ENCODE measurements at regions not wholly inside any gene's neighbourhood (a gene's known extent, or its start where the extent isn't known, plus 50 kb on each side); places are given as distances from the start of the nearest gene placed in this dataset.

DNA sequence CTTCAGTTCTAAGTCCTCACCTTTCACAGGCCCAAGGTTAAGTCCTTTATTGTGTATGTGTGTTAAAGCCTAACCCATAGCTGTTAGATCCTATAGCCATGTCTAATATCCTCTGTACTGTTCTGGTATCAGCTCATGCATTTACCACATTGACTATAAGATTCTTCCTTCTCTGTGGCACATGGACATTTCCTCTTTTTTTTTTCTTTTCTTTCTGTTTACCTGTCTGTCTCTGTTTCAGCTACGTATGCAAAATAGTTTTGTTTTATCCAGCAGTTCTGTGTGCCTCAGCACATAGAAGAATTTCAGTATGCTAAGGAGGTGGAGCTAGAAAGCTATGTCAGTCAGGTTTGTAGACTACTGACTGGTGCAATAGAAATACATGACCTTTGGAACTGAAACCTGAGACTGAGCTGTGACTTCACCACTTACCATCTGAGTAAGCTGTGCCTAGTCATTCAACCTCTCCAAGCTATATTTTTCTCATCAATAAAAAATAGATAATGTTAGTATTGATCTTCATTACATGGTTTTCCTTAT lies 155.6 kb upstream of the VLDLR start:
- TF ChIP-seq EZH2 (IDR thresholded peaks at IDR 0.05; ENCODE audit: low read depth, unreplicated experiment): no peak
- TF ChIP-seq, protein P1, sequence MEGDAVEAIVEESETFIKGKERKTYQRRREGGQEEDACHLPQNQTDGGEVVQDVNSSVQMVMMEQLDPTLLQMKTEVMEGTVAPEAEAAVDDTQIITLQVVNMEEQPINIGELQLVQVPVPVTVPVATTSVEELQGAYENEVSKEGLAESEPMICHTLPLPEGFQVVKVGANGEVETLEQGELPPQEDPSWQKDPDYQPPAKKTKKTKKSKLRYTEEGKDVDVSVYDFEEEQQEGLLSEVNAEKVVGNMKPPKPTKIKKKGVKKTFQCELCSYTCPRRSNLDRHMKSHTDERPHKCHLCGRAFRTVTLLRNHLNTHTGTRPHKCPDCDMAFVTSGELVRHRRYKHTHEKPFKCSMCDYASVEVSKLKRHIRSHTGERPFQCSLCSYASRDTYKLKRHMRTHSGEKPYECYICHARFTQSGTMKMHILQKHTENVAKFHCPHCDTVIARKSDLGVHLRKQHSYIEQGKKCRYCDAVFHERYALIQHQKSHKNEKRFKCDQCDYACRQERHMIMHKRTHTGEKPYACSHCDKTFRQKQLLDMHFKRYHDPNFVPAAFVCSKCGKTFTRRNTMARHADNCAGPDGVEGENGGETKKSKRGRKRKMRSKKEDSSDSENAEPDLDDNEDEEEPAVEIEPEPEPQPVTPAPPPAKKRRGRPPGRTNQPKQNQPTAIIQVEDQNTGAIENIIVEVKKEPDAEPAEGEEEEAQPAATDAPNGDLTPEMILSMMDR (conservative IDR thresholded peaks at IDR 0.05; ENCODE audit: low read depth in 2 of 2): no peak
- no peak for TF ChIP-seq POLR2AphosphoS5 (IDR thresholded peaks at IDR 0.05; ENCODE audit: low read depth)
- TF ChIP-seq, protein P2, sequence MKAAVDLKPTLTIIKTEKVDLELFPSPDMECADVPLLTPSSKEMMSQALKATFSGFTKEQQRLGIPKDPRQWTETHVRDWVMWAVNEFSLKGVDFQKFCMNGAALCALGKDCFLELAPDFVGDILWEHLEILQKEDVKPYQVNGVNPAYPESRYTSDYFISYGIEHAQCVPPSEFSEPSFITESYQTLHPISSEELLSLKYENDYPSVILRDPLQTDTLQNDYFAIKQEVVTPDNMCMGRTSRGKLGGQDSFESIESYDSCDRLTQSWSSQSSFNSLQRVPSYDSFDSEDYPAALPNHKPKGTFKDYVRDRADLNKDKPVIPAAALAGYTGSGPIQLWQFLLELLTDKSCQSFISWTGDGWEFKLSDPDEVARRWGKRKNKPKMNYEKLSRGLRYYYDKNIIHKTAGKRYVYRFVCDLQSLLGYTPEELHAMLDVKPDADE (IDR thresholded peaks at IDR 0.05): no peak
- TF ChIP-seq ZNF331 (CRISPR knock-in tag; IDR thresholded peaks at IDR 0.05; ENCODE audit: low read depth): no peak
- TF ChIP-seq CREB1 (CRISPR knock-in tag; IDR thresholded peaks at IDR 0.05; ENCODE audit: low read depth): no peak
